Activated effector memory CD4-positive, alpha-beta T cell treated with anti-CD3 and anti-CD28 coated beads, Interleukin-2, amount 50 U/mL, for 16 hours (primary cell): ENCODE measurements at regions not wholly inside any gene's neighbourhood (a gene's known extent, or its start where the extent isn't known, plus 50 kb on each side); places are given as distances from the start of the nearest gene placed in this dataset.
A peak's percentile ranks its signal among the peaks of the same experiment; 100 is the strongest.
"Not testable (repeated sequence)": the region's sequence is repeated elsewhere in the genome, so short reads cannot be mapped to it uniquely, and the experiment has no call there.

Experiments used
- DNase-seq: peaks from one replicate; pipeline ENCODE4 v3.0.0-alpha.2; 2020

- not testable (repeated sequence) for DNase-seq
Measured at GRCh38 chr1:143838598-143838929, 133.2 kb downstream of the FAM72C start.

DNA sequence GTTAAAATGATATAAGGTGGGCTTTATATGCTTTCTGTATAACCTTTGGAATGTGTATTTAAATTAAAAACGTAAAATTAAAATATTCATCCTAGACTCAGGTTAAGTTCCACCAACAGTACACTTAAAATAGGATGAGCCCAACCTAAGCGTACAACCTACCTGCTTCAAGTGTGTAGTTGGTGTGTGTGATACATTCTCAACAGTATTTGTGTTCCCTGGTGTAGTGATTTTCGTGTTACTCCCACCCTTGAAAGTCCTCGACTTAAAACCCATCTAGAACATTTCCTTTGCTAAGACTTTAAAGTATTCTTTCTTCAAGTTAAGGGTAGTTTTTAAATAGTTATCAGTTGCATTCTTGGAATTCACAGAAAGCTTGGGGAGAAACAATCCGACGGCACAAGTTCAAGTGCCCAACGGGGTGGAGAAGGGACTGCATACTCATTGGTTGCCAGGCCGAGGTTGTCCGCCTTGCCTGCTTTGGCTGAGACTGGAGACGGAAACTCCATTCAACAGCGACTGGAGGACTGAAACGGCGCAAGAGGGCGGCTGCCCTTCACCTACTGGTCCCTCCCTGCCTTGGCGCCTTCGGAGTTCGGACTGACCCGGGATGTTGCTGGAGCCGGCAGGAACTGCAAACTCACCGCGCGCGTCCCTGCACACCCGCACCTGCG, 133.7 kb downstream of the FAM72C start:
- DNase-seq = not testable (repeated sequence)

GRCh38 chr1:143833376-143833775, 138.4 kb downstream of the FAM72C start:
- DNase-seq = not testable (repeated sequence)

GRCh38 chr1:143832379-143832716, 139.4 kb downstream of the FAM72C start:
- not testable (repeated sequence) for DNase-seq

DNA sequence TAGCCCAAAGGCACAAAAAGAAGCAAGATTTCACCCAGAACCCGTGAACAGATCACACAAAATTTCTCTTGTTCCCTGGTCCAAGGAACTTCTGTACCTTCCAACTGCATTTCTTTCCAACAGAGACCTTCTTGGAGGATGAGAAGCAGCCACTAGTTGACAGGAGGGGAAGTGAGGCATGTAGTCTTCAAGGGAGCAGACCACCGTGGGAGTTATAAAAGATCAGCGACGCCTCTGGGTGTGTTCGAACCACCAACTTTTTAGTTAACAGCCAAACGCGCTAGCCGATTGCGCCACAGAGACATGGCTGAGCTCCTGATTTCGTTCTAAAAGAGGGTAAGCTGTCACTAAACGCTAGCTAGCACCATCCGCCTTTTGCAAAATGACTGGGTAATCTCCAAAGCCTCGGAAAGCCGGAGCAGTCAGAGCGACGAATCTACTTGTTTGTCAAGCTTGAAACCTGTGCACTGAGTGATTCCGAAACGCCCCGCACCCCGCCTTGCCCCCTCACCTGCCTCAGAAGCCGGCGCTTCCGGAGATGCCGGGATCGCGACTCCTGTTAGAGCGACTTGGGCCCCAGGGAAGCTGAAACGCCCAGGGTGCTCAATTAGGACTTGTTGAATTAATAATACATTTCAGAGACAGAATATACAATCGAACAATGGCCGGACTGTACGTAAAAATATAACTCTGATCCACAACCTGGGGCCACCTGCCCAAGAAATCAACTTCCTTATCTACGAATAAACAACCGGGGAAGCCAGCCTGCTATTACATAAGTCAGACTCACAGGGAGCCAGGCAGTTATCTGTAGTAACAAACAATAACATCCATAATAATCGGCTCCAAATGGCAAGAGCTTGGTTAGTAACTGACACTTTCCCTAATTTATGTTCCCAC, 140.1 kb downstream of the FAM72C start:
- not testable (repeated sequence) for DNase-seq

GRCh38 chr1:143826162-143826561, 145.6 kb downstream of the FAM72C start:
- not testable (repeated sequence) for DNase-seq

DNA sequence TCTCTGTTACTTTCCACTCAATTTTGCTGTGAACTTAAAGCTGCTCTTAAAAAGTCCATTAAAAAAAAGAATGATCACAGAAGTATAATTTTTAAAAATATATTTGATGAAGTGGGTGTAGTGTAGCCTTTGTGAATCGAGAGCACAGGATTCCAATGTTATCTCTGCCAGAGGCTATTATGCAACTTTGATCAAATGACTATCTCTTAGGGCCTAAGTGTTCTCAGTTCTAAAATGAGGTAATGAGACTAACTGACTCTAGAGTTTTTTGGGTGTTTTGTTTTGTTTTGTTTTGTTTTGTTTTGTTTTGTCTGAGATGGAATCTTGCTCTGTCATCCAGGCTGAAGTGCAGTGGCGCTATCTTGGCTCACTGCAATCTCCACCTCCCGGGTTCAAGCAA, 147.5 kb downstream of the FAM72C start:
- not testable (repeated sequence) for DNase-seq

DNA sequence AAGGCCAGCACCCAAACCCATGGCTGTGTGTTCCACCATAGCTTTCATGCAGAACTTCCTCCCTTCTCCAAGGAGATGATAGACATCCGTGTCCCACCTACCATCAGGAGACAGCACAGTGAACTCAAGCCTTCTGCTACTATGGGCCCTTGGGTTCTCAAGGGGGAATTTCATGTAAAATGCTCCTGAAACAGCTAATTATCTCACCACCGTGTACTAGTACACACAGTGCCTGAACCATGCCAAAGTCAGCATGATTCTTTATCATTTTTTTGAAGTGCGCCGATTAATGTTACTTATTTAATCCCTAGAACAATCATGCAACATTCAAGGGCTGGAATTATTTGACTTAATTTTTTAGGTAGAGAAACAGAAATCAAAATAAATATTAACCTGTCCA, 151.7 kb downstream of the FAM72C start:
- DNase-seq = not testable (repeated sequence)

- not testable (repeated sequence) for DNase-seq
Measured at GRCh38 chr1:143816369-143816768, 155.4 kb downstream of the FAM72C start.

- not testable (repeated sequence) for DNase-seq
Measured at GRCh38 chr1:143805374-143805773, 166.4 kb downstream of the FAM72C start.

DNA sequence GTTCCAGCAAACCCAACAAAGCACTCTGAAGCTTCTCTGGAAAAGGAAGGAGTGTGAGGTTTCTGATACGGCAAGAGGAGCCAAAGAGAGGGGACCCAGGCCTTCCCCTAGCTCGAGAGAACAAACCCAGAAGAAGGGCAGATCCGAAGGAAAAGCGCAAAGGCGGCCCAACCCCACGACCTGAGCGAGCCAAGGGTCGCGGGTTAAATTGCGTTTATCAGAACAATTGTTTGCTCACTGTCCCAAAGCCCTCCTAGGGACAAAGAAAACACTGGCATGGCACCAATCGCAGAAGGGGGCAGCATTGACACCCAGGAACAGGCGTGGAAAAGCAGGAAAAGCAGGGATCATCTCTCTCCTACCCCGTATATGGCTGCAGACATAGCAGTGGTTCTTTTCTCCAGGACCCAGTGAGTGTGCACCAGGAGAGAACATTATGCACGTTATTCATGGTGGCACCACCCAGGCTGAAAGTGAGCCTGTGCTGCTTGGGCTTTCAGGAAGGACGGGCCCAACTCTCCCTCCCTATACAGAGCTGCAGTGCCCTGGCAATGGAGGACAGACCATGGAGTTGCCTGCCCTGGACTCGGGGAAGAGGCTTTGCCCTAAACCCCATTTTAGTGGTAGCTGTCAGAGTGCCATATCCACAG, 167.0 kb downstream of the FAM72C start:
- DNase-seq = not testable (repeated sequence)

DNA sequence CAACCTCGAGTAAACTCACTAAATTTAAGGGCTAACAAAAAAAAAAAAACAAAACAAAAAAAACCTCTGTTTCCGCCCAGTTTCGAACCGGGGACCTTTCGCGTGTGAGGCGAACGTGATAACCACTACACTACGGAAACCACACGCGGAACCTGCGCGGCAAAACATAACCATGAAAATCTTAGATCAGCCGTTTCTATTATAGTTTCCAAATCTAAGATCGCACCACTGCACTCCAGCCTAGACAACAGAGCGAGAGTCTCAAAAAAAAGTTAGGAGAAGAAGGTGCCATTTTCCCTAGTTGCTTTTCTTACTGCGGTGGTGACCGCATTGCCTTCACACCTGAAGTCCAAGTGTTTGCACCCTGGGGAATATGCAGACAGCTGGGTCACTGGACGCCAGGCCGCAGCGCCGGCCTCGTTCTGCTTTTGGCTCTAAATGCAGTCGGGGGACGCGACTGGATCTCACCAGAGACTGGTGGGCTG, 167.8 kb downstream of the FAM72C start:
- DNase-seq = peak; percentile 68

DNA sequence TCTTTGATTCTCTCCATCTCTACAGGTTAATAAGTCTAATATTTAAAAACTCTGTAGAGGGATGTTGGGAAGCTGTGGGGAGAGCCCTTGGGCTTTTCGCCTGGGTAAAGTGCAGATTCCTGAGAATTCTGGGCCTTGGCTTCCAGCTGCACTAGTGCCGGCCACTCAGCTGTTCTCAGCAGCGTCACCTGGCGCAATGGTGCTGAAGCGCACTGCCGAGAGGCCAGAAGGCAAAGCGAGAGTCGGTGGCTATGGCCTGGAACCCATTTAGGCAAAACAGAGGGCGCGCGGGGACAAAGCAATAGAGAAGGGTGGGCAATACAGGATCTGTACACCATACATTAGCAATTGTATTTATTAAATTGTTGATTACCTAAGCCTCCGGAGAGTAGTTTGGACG, 168.7 kb downstream of the FAM72C start:
- not testable (repeated sequence) for DNase-seq

DNA sequence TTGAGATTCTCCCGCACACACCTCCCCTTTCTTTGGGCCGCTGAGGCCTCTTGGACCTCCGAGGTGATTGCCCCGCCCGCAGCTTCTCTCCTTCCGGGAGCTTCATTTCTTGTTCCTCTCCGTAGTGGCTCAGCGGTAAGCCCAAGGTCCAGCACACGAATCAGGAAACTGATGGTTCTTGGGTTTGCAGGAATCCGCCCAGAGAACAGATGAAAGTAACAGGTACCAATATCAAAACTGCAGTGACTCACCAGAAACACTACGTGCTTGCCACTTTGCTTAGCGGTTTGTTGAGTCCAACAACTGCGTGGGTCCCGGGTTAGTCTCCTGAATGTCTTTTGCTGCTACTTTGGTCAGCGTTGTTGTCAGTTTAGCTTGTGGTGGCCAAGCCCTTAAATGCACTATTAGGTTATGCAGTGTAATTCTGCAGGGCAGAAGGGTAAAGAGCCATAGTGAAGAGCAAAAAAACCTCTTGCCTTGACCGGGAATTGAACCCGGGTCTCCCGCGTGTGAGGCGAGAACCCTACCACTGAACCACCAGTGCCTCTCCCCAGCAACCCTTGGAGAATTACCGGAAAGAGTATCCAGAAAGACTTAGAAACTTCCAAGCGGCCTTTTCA, 172.1 kb downstream of the FAM72C start:
- not testable (repeated sequence) for DNase-seq

DNA sequence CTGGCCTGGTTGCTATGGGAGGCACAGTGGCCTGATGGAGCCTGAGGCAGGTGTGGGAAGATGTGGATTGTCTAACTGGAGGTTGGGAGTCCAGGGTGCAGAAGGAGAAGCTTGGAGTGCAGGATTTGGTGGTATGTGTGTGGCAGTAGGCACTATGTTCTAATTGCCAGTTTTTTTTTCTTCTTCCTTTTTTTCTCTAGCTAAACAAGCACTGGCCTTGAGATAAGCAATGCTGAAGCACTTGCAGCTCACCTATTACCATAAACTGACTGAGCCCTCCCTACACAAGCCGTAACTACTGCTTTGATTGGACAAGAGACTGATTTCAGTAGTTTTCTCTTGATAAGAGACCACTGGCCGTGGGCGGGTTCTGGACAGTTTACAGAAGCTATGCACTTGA, 175.4 kb downstream of the FAM72C start:
- DNase-seq = not testable (repeated sequence)

- DNase-seq = not testable (repeated sequence)
Measured at GRCh38 chr1:143792047-143792937, 179.5 kb downstream of the FAM72C start.

DNA sequence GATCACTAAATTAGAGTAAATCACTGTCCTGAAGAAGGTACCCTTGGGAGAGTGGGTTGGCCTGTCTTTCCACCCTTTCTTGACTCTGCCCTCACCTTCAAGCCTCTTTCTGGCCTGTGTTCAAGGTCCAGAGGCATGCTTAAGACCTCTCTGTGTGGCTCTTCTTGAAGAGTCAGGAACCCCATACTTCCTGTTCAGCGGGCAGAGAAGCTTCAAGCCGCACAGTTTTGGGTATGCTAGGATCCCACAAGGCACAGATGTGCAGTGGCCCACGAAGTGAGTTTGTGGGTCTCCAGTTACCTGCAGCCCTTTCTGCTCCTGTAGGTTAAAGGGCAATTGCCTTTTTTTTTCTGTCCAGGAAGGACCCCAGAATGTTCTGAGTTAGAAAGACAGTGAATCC, 185.4 kb downstream of the FAM72C start:
- not testable (repeated sequence) for DNase-seq

DNA sequence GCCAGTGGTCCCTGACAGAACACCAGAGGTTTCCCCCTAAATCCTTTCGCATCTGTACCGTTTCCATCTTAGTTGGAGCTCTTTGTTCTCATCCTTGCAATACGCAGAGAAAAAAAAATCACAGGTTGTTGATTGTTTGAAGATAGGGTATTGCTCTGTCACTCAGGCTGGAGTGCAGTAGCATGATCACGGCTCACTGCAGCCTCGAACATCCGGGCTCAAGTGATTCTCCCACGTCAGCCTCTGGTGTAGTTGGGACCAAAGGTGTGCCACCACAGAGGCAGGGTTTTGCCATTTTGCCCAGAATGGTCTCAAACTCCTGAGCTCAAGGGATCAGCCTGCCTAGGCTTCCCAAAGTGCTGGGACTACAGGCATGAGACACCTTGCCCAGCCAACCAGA, 185.9 kb downstream of the FAM72C start:
- not testable (repeated sequence) for DNase-seq

DNA sequence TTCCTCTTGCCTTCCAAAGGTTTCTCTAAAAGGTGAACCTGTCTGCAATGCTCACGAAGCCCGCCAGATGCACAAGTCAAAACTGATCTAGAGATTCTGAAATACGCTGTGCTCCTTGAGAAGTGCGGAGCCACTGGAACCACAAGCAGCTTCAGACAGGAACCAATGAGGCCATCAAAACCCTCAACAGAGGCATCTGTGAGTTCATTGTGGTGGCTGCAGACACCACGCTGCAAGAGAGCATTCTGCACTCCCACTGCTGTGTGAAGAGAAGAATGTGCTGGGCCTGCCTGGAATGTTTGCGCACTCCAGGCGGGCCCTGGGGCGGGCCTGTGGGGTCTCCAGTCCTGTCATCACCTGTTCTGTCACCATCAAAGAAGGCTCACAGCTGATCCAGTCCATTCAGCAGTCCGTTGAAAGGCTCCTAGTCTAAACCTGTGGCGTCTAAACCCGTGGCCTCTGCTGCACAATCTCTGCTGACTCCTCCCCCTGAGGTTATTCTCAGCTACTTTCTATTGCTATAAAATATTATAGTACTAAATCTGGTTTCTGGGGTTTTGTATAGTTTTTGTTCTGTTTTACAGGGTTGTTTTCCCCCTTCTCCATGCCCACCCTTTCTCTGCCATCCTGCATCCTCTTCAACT, 187.4 kb downstream of the FAM72C start:
- not testable (repeated sequence) for DNase-seq

DNA sequence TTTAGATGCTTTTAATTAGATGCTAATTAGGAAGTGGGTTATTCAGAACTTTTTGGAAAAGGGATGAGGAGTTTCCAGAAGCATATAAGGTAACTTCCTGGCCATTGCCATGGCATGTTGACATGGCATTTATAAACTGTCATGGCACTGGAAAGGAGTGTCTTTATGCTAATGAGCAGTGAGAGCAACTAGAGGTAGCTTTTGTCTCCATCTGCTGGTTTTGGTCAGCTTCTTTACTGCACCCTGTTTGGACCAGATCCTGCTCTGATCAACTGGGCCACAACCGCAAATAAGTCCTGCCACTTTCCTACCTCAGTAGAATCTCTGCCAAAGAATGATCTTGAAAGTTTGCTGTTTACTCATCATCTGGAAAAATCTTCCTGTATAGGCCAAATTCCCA, 193.6 kb downstream of the FAM72C start:
- not testable (repeated sequence) for DNase-seq

DNA sequence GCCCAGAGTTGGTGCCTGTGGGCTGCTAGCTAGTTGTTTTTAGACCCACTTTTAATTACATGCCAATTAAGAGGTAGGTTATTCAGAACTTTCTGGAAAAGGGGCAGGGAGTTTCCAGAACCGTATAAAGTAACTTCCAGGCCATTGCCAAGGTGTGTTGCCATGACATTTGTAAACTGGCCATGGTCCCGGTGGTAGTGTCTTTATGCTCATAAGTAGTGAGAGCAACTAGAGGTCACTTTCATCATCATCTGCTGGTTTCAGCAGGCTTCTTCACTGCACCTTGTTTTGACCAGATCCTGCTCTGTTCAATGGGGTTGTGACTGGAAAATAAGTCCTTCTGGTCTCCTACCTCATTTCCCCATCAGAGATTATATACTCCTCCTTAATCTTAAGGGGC, 207.0 kb downstream of the FAM72C start:
- not testable (repeated sequence) for DNase-seq
